Left lobe of liver (tissue), 2 donors: ENCODE measurements at regions not wholly inside any gene's neighbourhood (a gene's known extent, or its start where the extent isn't known, plus 50 kb on each side); places are given as distances from the start of the nearest gene placed in this dataset.

ENCODE experiments used
- ATAC-seq: fragments of 200-7000 bp; cut with Tn5 transposase; one replicate; pipeline ENCODE4 v1.9.1; 2020; ENCODE audit warnings: mild to moderate bottlenecking, moderate library complexity
- DNase-seq: peaks from one replicate; pipeline ENCODE4 v3.0.0-alpha.2; 2020; ENCODE audit warnings: low spot score
- donor health status: DM: no; HTN: no; CAD: no; lungs with moderate emphysema.
- donor health status: DM: no; HTN: yes; CAD: no.

GRCh38 chr5:19369561-19369960 lies 618.4 kb downstream of the CDH18 start:
- no peak for DNase-seq

GRCh38 chr5:19370655-19371386 lies 617.2 kb downstream of the CDH18 start:
- DNase-seq, result no peak
- no peak for ATAC-seq

More at GRCh38 chr5:19369561-19369960, 618.4 kb downstream of the CDH18 start:
- no peak for ATAC-seq

DNA sequence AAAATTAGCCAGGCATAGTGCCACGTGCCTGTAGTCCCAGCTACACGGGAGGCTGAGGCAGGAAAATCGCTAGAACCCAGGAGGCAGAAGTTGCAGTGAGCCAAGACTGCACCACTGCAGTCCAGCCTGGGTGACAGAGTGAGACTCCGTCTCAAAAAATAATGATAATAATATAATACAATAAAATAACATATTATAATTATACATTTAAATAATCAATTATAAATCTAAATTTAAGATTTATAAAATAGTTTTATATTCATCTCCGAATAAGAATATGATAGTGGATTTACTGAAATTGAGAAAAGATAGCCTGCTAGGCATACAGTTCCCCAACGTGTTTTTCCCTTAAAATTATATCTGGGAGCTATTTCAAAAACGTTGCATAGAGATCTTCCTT lies 599.6 kb downstream of the CDH18 start:
- DNase-seq, result no peak
- no peak for ATAC-seq

- ATAC-seq, result no peak
- DNase-seq, result no peak
Measured at GRCh38 chr5:19401032-19401431, 587.0 kb downstream of the CDH18 start.

DNA sequence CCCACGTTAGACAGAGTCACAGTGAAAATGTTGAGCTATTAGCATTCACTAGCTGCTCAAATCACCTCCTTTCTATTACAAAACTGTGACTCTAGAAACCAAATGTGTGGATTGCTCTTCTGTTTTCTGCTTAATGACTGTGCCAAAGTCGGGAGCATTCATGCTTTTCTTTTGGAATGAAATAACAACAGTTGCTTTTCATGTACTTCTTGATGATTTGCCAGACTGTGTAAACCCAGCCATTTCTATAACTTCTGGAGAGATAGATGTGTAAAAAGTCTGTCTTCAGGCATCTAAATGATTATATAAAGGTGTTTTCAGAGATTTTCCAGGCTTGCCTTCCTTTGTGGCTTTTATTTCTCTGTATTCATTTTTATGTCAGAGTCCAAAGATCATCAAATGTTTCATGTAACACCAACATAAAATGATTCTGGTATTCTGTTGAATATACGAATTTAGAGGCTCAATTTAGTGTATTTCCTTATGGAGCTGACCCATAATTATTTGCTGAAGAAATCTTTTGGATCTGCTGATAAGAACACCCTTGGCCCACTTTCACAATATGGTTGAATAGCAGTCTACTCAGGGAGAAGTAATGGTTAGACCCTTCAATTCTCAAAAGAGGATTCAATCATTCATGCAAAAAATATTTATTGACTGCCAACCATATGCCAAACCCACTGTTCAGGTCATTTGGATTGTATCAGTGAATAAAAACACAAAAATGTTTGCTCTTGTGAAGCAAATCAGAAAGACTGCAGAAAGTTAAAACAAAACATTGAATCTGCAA lies 581.2 kb downstream of the CDH18 start:
- ATAC-seq (no peak), DNase-seq (no peak)

DNA sequence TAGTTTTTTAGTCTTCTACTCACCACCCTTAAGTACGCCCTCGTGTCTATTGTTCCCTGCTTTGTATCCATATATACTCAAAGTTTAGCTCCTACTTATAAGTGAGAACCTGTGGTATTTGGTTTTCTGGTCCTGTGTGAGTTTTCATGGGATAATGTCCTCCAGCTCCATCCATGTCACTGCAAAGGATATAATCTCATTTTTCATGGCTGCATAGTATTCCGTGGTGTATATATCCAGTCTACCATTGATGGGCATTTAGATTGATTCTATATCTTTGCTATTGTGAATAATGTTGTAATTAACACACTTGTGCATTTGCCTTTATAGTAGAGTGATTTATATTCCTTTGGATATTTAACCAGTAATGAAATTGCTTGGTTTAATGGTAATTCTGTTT lies 579.9 kb downstream of the CDH18 start:
- no peak for ATAC-seq

GRCh38 chr5:19411936-19412335 lies 576.1 kb downstream of the CDH18 start:
- ATAC-seq (no peak), DNase-seq (no peak)

More for the DNA sequence above, 579.9 kb downstream of the CDH18 start:
- DNase-seq, result no peak
